MCF 10A (cell line): ENCODE measurements at regions not wholly inside any gene's neighbourhood (a gene's known extent, or its start where the extent isn't known, plus 50 kb on each side); places are given as distances from the start of the nearest gene placed in this dataset.

Experiments
- BruUV-seq: library from RNA; stranded (reverse); fragments of 400-500 nt; replicated peaks from 2 replicates; lab custom pipeline; 2021; lab: Mats Ljungman, UMichigan
- CTCF ChIA-PET: fragments of 300-600 bp; sonication (Branson Sonifier 250); formaldehyde crosslinking; extraction: SDS; loops from one replicate; lab custom pipeline; 2021; ENCODE audit warnings: antibody characterized with exemption, inconsistent platforms; lab: Yijun Ruan, JAX
- POLR2A ChIA-PET: fragments of 300-600, 350-650 bp; sonication (Branson Sonifier 250); formaldehyde crosslinking; extraction: SDS; loops from one replicate; lab custom pipeline; 2020; ENCODE audit warnings: antibody characterized with exemption, inconsistent platforms; lab: Yijun Ruan, JAX
- DNase-seq: peaks from one replicate; pipeline ENCODE4 v3.0.0-alpha.2; 2018; ENCODE audit not compliant: unreplicated experiment
- H3K27ac Mint-ChIP-seq: one replicate; pipeline ENCODE4 v1.8.0; 2022; ENCODE audit warnings: mild to moderate bottlenecking, low read depth, mixed read lengths; ENCODE audit not compliant: unreplicated experiment
- H3K27me3 Mint-ChIP-seq: one replicate; pipeline ENCODE4 v1.8.0; 2022; ENCODE audit warnings: mixed read lengths; ENCODE audit not compliant: insufficient read depth, unreplicated experiment
- H3K36me3 Mint-ChIP-seq: one replicate; pipeline ENCODE4 v1.8.0; 2022; ENCODE audit warnings: mild to moderate bottlenecking, moderate library complexity, mixed read lengths; ENCODE audit not compliant: insufficient read depth, unreplicated experiment
- H3K4me1 Mint-ChIP-seq: one replicate; pipeline ENCODE4 v1.8.0; 2022; ENCODE audit warnings: mixed read lengths; ENCODE audit not compliant: insufficient read depth, unreplicated experiment
- H3K4me3 Mint-ChIP-seq: one replicate; pipeline ENCODE4 v1.8.0; 2022; ENCODE audit warnings: mild to moderate bottlenecking, moderate library complexity, mixed read lengths; ENCODE audit not compliant: unreplicated experiment
- H3K9me3 Mint-ChIP-seq: one replicate; pipeline ENCODE4 v1.8.0; 2022; ENCODE audit warnings: mixed read lengths; ENCODE audit not compliant: unreplicated experiment
- intact Hi-C: fragments of 100-400 bp; cut with micrococcal nuclease; formaldehyde crosslinking; loops from 2 replicates; pipeline ENCODE4 v1.14.1; 2022
- TF ChIP-seq, protein P1 (sequence below): fragments of 200-600 bp; IDR thresholded peaks from one replicate; pipeline ENCODE4 v1.8.0; 2022; ENCODE audit warnings: antibody characterized with exemption, mild to moderate bottlenecking; ENCODE audit not compliant: unreplicated experiment

- no peak for DNase-seq
- no peaks in the 10 kb centered on the region for H3K36me3 Mint-ChIP-seq
- TF ChIP-seq, protein P1, sequence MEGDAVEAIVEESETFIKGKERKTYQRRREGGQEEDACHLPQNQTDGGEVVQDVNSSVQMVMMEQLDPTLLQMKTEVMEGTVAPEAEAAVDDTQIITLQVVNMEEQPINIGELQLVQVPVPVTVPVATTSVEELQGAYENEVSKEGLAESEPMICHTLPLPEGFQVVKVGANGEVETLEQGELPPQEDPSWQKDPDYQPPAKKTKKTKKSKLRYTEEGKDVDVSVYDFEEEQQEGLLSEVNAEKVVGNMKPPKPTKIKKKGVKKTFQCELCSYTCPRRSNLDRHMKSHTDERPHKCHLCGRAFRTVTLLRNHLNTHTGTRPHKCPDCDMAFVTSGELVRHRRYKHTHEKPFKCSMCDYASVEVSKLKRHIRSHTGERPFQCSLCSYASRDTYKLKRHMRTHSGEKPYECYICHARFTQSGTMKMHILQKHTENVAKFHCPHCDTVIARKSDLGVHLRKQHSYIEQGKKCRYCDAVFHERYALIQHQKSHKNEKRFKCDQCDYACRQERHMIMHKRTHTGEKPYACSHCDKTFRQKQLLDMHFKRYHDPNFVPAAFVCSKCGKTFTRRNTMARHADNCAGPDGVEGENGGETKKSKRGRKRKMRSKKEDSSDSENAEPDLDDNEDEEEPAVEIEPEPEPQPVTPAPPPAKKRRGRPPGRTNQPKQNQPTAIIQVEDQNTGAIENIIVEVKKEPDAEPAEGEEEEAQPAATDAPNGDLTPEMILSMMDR: no peak
These were observed 1286.5 kb downstream of the LRFN5 start for GRCh38 chr14:42893183-42893582.

GRCh38 chr14:42884100-42884499, 1277.4 kb downstream of the LRFN5 start:
- TF ChIP-seq, protein P1: no peak
- intact Hi-C loops: no loop called here
- no peak overlapping the region for H3K27ac Mint-ChIP-seq
- ChIA-PET POLR2A (no interaction called here), CTCF (no interaction called here)
- H3K4me3 Mint-ChIP-seq: no peak overlapping the region
- no peaks in the 10 kb centered on the region for H3K27me3 Mint-ChIP-seq
- no peaks in the 10 kb centered on the region for H3K4me1 Mint-ChIP-seq
- peak; percentile 70 for DNase-seq
- no TSS peak for BruUV-seq
- H3K36me3 Mint-ChIP-seq: no peaks in the 10 kb centered on the region
- H3K9me3 Mint-ChIP-seq: no peaks in the 10 kb centered on the region

More at GRCh38 chr14:42893183-42893582, 1286.5 kb downstream of the LRFN5 start:
- POLR2A ChIA-PET: no interaction called here
- Mint-ChIP-seq H3K4me3 (no peak overlapping the region), H3K4me1 (no peaks in the 10 kb centered on the region), H3K27me3 (no peaks in the 10 kb centered on the region), H3K27ac (no peak overlapping the region), H3K9me3 (peaks cover 11% of the 10 kb centered on the region)
- CTCF ChIA-PET: no interaction called here
- intact Hi-C loops: no loop called here
- BruUV-seq: no TSS peak

DNA sequence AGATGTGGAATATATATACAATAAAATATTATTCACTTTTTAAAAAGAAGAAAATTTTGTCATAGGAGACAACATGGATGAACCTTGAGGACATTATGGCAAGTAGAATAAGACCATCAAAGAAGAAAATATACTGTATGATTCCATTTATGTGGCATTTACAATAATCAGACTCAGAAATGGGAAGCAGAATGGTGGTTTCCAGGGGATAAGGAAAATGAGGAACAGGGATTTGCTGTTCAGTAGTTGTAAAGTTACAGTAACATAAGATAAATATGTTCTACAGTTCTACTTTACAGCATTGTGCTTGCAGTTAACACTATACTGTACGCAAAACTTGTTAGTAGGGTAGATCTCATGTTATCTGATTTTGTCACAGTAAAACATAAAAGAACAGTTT, 1271.0 kb downstream of the LRFN5 start:
- H3K36me3 Mint-ChIP-seq: no peaks in the 10 kb centered on the region
- H3K4me1 Mint-ChIP-seq: no peaks in the 10 kb centered on the region
- no peak overlapping the region for H3K27ac Mint-ChIP-seq
- H3K9me3 Mint-ChIP-seq: no peaks in the 10 kb centered on the region
- no peaks in the 10 kb centered on the region for H3K27me3 Mint-ChIP-seq
- intact Hi-C loops: no loop called here
- no peak overlapping the region for H3K4me3 Mint-ChIP-seq
- DNase-seq: no peak
- no TSS peak for BruUV-seq
- ChIA-PET POLR2A (no interaction called here), CTCF (no interaction called here)
- TF ChIP-seq, protein P1: no peak

GRCh38 chr14:42872786-42873185, 1266.1 kb downstream of the LRFN5 start:
- no peak overlapping the region for H3K27ac Mint-ChIP-seq
- TF ChIP-seq, protein P1: no peak
- BruUV-seq: no TSS peak
- no peaks in the 10 kb centered on the region for H3K36me3 Mint-ChIP-seq
- H3K4me1 Mint-ChIP-seq: no peaks in the 10 kb centered on the region
- H3K4me3 Mint-ChIP-seq: no peak overlapping the region
- no peak for DNase-seq
- H3K9me3 Mint-ChIP-seq: no peaks in the 10 kb centered on the region
- no peaks in the 10 kb centered on the region for H3K27me3 Mint-ChIP-seq
- CTCF ChIA-PET: no interaction called here
- POLR2A ChIA-PET: no interaction called here
- intact Hi-C loops: no loop called here
